Endothelial cell (in vitro differentiated cells): ENCODE measurements at regions not wholly inside any gene's neighbourhood (a gene's known extent, or its start where the extent isn't known, plus 50 kb on each side); places are given as distances from the start of the nearest gene placed in this dataset.

ENCODE experiments used
- DNase-seq: peaks from one replicate; pipeline ENCODE4 v3.0.0; 2021; ENCODE audit warnings: low spot score
- H3K27ac Mint-ChIP-seq: one replicate; pipeline ENCODE4 v1.8.0; 2021; ENCODE audit warnings: mixed read lengths, inconsistent platforms; ENCODE audit not compliant: unreplicated experiment
- H3K27me3 Mint-ChIP-seq: one replicate; pipeline ENCODE4 v1.8.0; 2021; ENCODE audit warnings: mild to moderate bottlenecking, moderate library complexity, mixed read lengths, inconsistent platforms; ENCODE audit not compliant: unreplicated experiment
- H3K36me3 Mint-ChIP-seq: one replicate; pipeline ENCODE4 v1.8.0; 2021; ENCODE audit warnings: mild to moderate bottlenecking, low read depth, mixed read lengths, inconsistent platforms; ENCODE audit not compliant: unreplicated experiment
- H3K4me1 Mint-ChIP-seq: one replicate; pipeline ENCODE4 v1.8.0; 2021; ENCODE audit warnings: mild to moderate bottlenecking, mixed read lengths, inconsistent platforms; ENCODE audit not compliant: unreplicated experiment
- H3K4me3 Mint-ChIP-seq: one replicate; pipeline ENCODE4 v1.8.0; 2021; ENCODE audit warnings: mild to moderate bottlenecking, mixed read lengths, inconsistent platforms; ENCODE audit not compliant: unreplicated experiment
- H3K9me3 Mint-ChIP-seq: one replicate; pipeline ENCODE4 v1.8.0; 2021; ENCODE audit warnings: mixed read lengths, inconsistent platforms; ENCODE audit not compliant: unreplicated experiment
- CTCF ChIP-seq: fragments of 200-600 bp; sonication (generic); IDR thresholded peaks from one replicate; pipeline ENCODE4 v1.5.0; 2021; ENCODE audit warnings: antibody characterized with exemption; ENCODE audit not compliant: unreplicated experiment

- H3K36me3 Mint-ChIP-seq, result no peaks in the 10 kb centered on the region
- H3K27ac Mint-ChIP-seq, result no peak overlapping the region
- TF ChIP-seq CTCF, result no peak
- H3K27me3 Mint-ChIP-seq, result peaks cover 1% of the 10 kb centered on the region
- H3K9me3 Mint-ChIP-seq, result no peaks in the 10 kb centered on the region
- no peak overlapping the region for H3K4me3 Mint-ChIP-seq
- no peaks in the 10 kb centered on the region for H3K4me1 Mint-ChIP-seq
- DNase-seq, result no peak
Observed at GRCh38 chr7:156499247-156499881, 141.2 kb upstream of the RNF32 start.

- no peak for DNase-seq
- Mint-ChIP-seq H3K27ac (no peak overlapping the region), H3K9me3 (no peaks in the 10 kb centered on the region), H3K4me1 (no peaks in the 10 kb centered on the region), H3K27me3 (no peaks in the 10 kb centered on the region), H3K4me3 (no peak overlapping the region), H3K36me3 (no peaks in the 10 kb centered on the region)
- no peak for TF ChIP-seq CTCF
Observed at GRCh38 chr7:156497776-156498509, 142.6 kb upstream of the RNF32 start.

GRCh38 chr7:156496865-156497264 is 143.7 kb upstream of the RNF32 start:
- H3K4me3 Mint-ChIP-seq, result no peak overlapping the region
- no peak overlapping the region for H3K27ac Mint-ChIP-seq
- no peaks in the 10 kb centered on the region for H3K4me1 Mint-ChIP-seq
- no peaks in the 10 kb centered on the region for H3K9me3 Mint-ChIP-seq
- no peak for DNase-seq
- no peaks in the 10 kb centered on the region for H3K36me3 Mint-ChIP-seq
- no peak for TF ChIP-seq CTCF
- H3K27me3 Mint-ChIP-seq, result no peaks in the 10 kb centered on the region

GRCh38 chr7:156496363-156496769 is 144.2 kb upstream of the RNF32 start:
- Mint-ChIP-seq H3K4me1 (no peaks in the 10 kb centered on the region), H3K4me3 (no peak overlapping the region)
- TF ChIP-seq CTCF, result no peak

GRCh38 chr7:156494960-156495359 is 145.6 kb upstream of the RNF32 start:
- Mint-ChIP-seq H3K9me3 (no peaks in the 10 kb centered on the region), H3K4me3 (no peak overlapping the region), H3K27ac (no peak overlapping the region), H3K4me1 (no peaks in the 10 kb centered on the region), H3K36me3 (no peaks in the 10 kb centered on the region), H3K27me3 (no peaks in the 10 kb centered on the region)
- no peak for DNase-seq
- TF ChIP-seq CTCF, result no peak

More at GRCh38 chr7:156496363-156496769, 144.2 kb upstream of the RNF32 start:
- Mint-ChIP-seq H3K27ac (no peak overlapping the region), H3K9me3 (no peaks in the 10 kb centered on the region), H3K27me3 (no peaks in the 10 kb centered on the region), H3K36me3 (no peaks in the 10 kb centered on the region)
- DNase-seq, result no peak
